Mesendoderm (in vitro differentiated cells): ENCODE measurements at regions not wholly inside any gene's neighbourhood (a gene's known extent, or its start where the extent isn't known, plus 50 kb on each side); places are given as distances from the start of the nearest gene placed in this dataset.

ENCODE experiments used
- DNase-seq: peaks from one replicate; pipeline ENCODE4 v3.0.0; 2013
- H2AK5ac ChIP-seq: 2 replicates; pipeline ENCODE4 v1.6.1; 2013; ENCODE audit warnings: low read length, inconsistent platforms
- H2BK120ac ChIP-seq: 2 replicates; pipeline ENCODE4 v1.6.1; 2013; ENCODE audit warnings: low read depth, mild to moderate bottlenecking, low read length, moderate library complexity, mixed read lengths
- H2BK15ac ChIP-seq: replicated peaks from 2 replicates; pipeline ENCODE4 v1.6.1; 2013; ENCODE audit warnings: low read depth, mild to moderate bottlenecking, moderate library complexity
- H2BK5ac ChIP-seq: 2 replicates; pipeline ENCODE4 v1.6.1; 2013; ENCODE audit warnings: low read length, inconsistent platforms
- H3K18ac ChIP-seq: 2 replicates; pipeline ENCODE4 v1.6.1; 2013; ENCODE audit warnings: mild to moderate bottlenecking, low read length, mixed read lengths
- H3K23ac ChIP-seq: one replicate; pipeline ENCODE4 v1.6.1; 2013; ENCODE audit warnings: low read length
- H3K27ac ChIP-seq: 2 replicates; pipeline ENCODE4 v1.5.1; 2013; ENCODE audit warnings: low read depth, mild to moderate bottlenecking, inconsistent platforms, low read length, moderate library complexity
- H3K27me3 ChIP-seq: 2 replicates; pipeline ENCODE4 v1.6.1; 2013; ENCODE audit warnings: low read length, control low read depth, mild to moderate bottlenecking, inconsistent platforms; ENCODE audit not compliant: insufficient read depth, poor library complexity
- H3K36me3 ChIP-seq: 2 replicates; pipeline ENCODE4 v1.6.1; 2013; ENCODE audit warnings: low read length, inconsistent platforms; ENCODE audit not compliant: control insufficient read depth, insufficient read depth
- H3K4ac ChIP-seq: one replicate; pipeline ENCODE4 v1.6.1; 2013; ENCODE audit warnings: low read depth, mild to moderate bottlenecking, low read length, moderate library complexity
- H3K4me1 ChIP-seq: 2 replicates; pipeline ENCODE4 v1.6.1; 2013; ENCODE audit warnings: low read depth, low read length, inconsistent platforms; ENCODE audit not compliant: control insufficient read depth
- H3K4me2 ChIP-seq: 2 replicates; pipeline ENCODE4 v1.6.1; 2013; ENCODE audit warnings: low read length
- H3K4me3 ChIP-seq: 2 replicates; pipeline ENCODE4 v1.5.1; 2013; ENCODE audit warnings: mild to moderate bottlenecking, low read length
- H3K56ac ChIP-seq: one replicate; pipeline ENCODE4 v1.6.1; 2013; ENCODE audit warnings: low read length
- H3K79me1 ChIP-seq: 2 replicates; pipeline ENCODE4 v1.6.1; 2013; ENCODE audit warnings: low read length, inconsistent platforms
- H3K79me2 ChIP-seq: 2 replicates; pipeline ENCODE4 v1.6.1; 2013; ENCODE audit warnings: mild to moderate bottlenecking, low read length; ENCODE audit not compliant: control insufficient read depth, insufficient read depth
- H3K9ac ChIP-seq: 2 replicates; pipeline ENCODE4 v1.6.1; 2013; ENCODE audit warnings: low read length, inconsistent platforms
- H4K5ac ChIP-seq: one replicate; pipeline ENCODE4 v1.6.1; 2013; ENCODE audit warnings: low read length
- H4K8ac ChIP-seq: one replicate; pipeline ENCODE4 v1.6.1; 2013; ENCODE audit warnings: low read depth, mild to moderate bottlenecking, control low read depth, low read length, moderate library complexity
- WGBS: extraction: QIAGEN DNeasy Blood & Tissue Kit; methylation state at CpG from one replicate; pipeline ENCODE4 v1.1.7; 2013; ENCODE audit warnings: low lambda C conversion rate, missing lambda C conversion rate; ENCODE audit not compliant: insufficient coverage; ENCODE audit errors: extremely low coverage; 5-methylcytosine and 5-hydroxymethylcytosine counted together

DNA sequence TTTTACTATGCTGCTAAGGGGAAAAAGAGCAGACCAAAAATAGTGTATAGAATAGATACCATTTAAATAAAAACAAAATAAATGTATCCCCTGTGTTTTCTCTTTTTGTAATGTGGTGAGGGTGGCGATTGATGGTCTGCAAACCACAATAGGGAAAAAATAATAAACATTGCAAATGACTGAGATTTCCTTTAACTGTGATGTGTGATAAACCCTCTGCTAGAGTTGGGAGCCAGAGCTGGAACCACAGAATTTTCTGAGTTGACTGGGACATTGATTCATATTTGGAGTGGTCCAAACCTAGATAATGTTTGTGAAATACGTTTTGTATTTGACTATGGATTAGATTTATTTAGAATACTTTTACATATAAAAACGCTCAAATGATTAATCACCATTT, 70.6 kb upstream of the PTGFR start:
- Histone ChIP-seq H3K56ac (no peak overlapping the region), H3K79me2 (no peaks in the 10 kb centered on the region), H3K4me1 (no peaks in the 10 kb centered on the region), H3K27me3 (no peaks in the 10 kb centered on the region), H3K9ac (no peak overlapping the region), H3K18ac (no peak overlapping the region), H4K8ac (no peak overlapping the region), H2AK5ac (no peak overlapping the region), H3K79me1 (no peaks in the 10 kb centered on the region), H2BK120ac (no peak overlapping the region), H3K4ac (no peak overlapping the region), H3K4me2 (no peak overlapping the region), H3K4me3 (no peak overlapping the region), H2BK15ac (no peak overlapping the region), H3K23ac (no peak overlapping the region), H2BK5ac (no peak overlapping the region), H3K36me3 (no peaks in the 10 kb centered on the region), H4K5ac (no peak overlapping the region), H3K27ac (no peak overlapping the region)
- WGBS, result 100% methylated on average over 1 of the region's 3 CpGs
- DNase-seq, result no peak

- H3K23ac ChIP-seq, result no peak overlapping the region
- no peaks in the 10 kb centered on the region for H3K36me3 ChIP-seq
- no peak overlapping the region for H4K5ac ChIP-seq
- no peak overlapping the region for H2BK5ac ChIP-seq
- no peak overlapping the region for H3K18ac ChIP-seq
- H4K8ac ChIP-seq, result no peak overlapping the region
- H3K56ac ChIP-seq, result no peak overlapping the region
- H3K79me2 ChIP-seq, result no peaks in the 10 kb centered on the region
- no peak overlapping the region for H3K9ac ChIP-seq
- no peaks in the 10 kb centered on the region for H3K27me3 ChIP-seq
- H3K27ac ChIP-seq, result no peak overlapping the region
- H2BK120ac ChIP-seq, result no peak overlapping the region
- H2AK5ac ChIP-seq, result no peak overlapping the region
- H3K4me2 ChIP-seq, result no peak overlapping the region
- no peaks in the 10 kb centered on the region for H3K4me1 ChIP-seq
- DNase-seq, result no peak
- H3K79me1 ChIP-seq, result no peaks in the 10 kb centered on the region
- H2BK15ac ChIP-seq, result no peak overlapping the region
- H3K4ac ChIP-seq, result no peak overlapping the region
- no peak overlapping the region for H3K4me3 ChIP-seq
Measured at GRCh38 chr1:78420688-78421087, 70.1 kb upstream of the PTGFR start.

DNA sequence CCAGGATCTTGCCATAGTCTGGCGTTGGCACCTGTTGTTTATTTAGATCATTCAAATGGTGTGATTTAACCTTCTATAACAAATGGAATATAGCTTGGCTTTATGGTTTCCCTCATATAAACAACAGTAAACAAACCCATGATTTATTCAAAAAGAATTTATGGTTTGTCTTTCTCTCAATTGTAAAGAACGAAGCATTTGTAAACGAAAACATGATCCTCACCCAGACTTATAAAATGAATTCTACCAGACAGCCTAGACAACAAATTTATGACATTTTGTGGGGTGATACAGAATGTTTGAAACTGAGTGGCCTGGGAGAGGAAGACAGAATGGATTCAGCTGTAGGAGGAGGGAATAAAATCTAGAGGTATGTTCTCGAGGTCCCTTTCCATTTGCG, 66.1 kb upstream of the PTGFR start:
- Histone ChIP-seq H2AK5ac (no peak overlapping the region), H4K8ac (no peak overlapping the region), H4K5ac (no peak overlapping the region), H3K27ac (no peak overlapping the region), H2BK5ac (no peak overlapping the region), H3K4me3 (no peak overlapping the region), H3K18ac (no peak overlapping the region), H3K79me1 (no peaks in the 10 kb centered on the region), H3K79me2 (no peaks in the 10 kb centered on the region), H3K56ac (no peak overlapping the region), H3K9ac (no peak overlapping the region), H3K23ac (no peak overlapping the region), H3K36me3 (no peaks in the 10 kb centered on the region), H3K27me3 (no peaks in the 10 kb centered on the region), H2BK15ac (no peak overlapping the region), H3K4me2 (no peak overlapping the region), H3K4me1 (no peaks in the 10 kb centered on the region), H3K4ac (no peak overlapping the region), H2BK120ac (no peak overlapping the region)
- no peak for DNase-seq
- no CpG with 5 or more reads among the region's 5 CpGs for WGBS

GRCh38 chr1:78426408-78426807, 64.4 kb upstream of the PTGFR start:
- Histone ChIP-seq H3K27me3 (no peaks in the 10 kb centered on the region), H2BK120ac (no peak overlapping the region), H2AK5ac (no peak overlapping the region), H3K9ac (no peak overlapping the region), H4K8ac (no peak overlapping the region), H3K79me2 (no peaks in the 10 kb centered on the region), H3K4me2 (no peak overlapping the region), H3K18ac (no peak overlapping the region), H3K79me1 (no peaks in the 10 kb centered on the region), H2BK15ac (no peak overlapping the region), H3K27ac (no peak overlapping the region), H3K36me3 (no peaks in the 10 kb centered on the region), H3K56ac (no peak overlapping the region), H2BK5ac (no peak overlapping the region), H3K4ac (no peak overlapping the region), H3K4me1 (no peaks in the 10 kb centered on the region), H3K4me3 (no peak overlapping the region), H4K5ac (no peak overlapping the region), H3K23ac (no peak overlapping the region)
- no CpG with 5 or more reads among the region's 4 CpGs for WGBS
- no peak for DNase-seq

DNA sequence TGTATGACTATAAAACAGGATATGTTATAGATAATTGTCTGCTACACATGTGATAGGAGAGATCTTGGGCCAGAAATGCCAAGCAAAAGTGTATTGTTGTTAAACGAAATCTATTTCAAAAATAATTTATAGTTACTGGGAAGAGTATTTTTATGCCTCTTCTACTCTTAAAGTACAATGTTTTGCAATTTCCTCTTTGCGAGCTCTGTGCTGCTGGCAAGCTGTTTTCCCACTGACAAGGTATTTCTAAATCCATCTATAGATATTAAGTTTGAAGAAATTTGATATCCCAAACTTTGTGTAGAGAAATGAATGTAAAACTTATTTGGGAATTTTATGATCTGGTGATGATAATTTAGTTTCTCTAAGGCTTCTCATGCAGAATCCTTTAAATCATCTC, 63.3 kb upstream of the PTGFR start:
- H3K36me3 ChIP-seq, result no peaks in the 10 kb centered on the region
- no peak overlapping the region for H3K4me2 ChIP-seq
- no peak overlapping the region for H3K56ac ChIP-seq
- no peak overlapping the region for H3K23ac ChIP-seq
- no peak overlapping the region for H2AK5ac ChIP-seq
- H2BK120ac ChIP-seq, result no peak overlapping the region
- no peaks in the 10 kb centered on the region for H3K79me2 ChIP-seq
- H2BK15ac ChIP-seq, result no peak overlapping the region
- H3K27me3 ChIP-seq, result no peaks in the 10 kb centered on the region
- H4K8ac ChIP-seq, result no peak overlapping the region
- H3K4ac ChIP-seq, result no peak overlapping the region
- no peak overlapping the region for H2BK5ac ChIP-seq
- no peaks in the 10 kb centered on the region for H3K4me1 ChIP-seq
- H3K4me3 ChIP-seq, result no peak overlapping the region
- no peak overlapping the region for H3K9ac ChIP-seq
- no CpG with 5 or more reads among the region's 2 CpGs for WGBS
- H4K5ac ChIP-seq, result no peak overlapping the region
- H3K18ac ChIP-seq, result no peak overlapping the region
- H3K79me1 ChIP-seq, result no peaks in the 10 kb centered on the region
- no peak overlapping the region for H3K27ac ChIP-seq
- no peak for DNase-seq

- Histone ChIP-seq H3K9ac (no peak overlapping the region), H2BK120ac (no peak overlapping the region), H3K4ac (no peak overlapping the region), H3K4me1 (no peaks in the 10 kb centered on the region), H3K4me2 (no peak overlapping the region), H3K23ac (no peak overlapping the region), H3K27ac (no peak overlapping the region), H4K5ac (no peak overlapping the region), H2BK5ac (no peak overlapping the region), H4K8ac (no peak overlapping the region), H2AK5ac (no peak overlapping the region), H2BK15ac (no peak overlapping the region), H3K56ac (no peak overlapping the region), H3K79me2 (no peaks in the 10 kb centered on the region), H3K18ac (no peak overlapping the region), H3K79me1 (no peaks in the 10 kb centered on the region), H3K27me3 (no peaks in the 10 kb centered on the region), H3K4me3 (no peak overlapping the region), H3K36me3 (no peaks in the 10 kb centered on the region)
- WGBS, result no CpG with 5 or more reads among the region's 1 CpG
- no peak for DNase-seq
Measured at GRCh38 chr1:78432016-78432415, 58.8 kb upstream of the PTGFR start.
